ENCODE measurements at regions not wholly inside any gene's neighbourhood (a gene's known extent, or its start where the extent isn't known, plus 50 kb on each side); places are given as distances from the start of the nearest gene placed in this dataset.

DNA sequence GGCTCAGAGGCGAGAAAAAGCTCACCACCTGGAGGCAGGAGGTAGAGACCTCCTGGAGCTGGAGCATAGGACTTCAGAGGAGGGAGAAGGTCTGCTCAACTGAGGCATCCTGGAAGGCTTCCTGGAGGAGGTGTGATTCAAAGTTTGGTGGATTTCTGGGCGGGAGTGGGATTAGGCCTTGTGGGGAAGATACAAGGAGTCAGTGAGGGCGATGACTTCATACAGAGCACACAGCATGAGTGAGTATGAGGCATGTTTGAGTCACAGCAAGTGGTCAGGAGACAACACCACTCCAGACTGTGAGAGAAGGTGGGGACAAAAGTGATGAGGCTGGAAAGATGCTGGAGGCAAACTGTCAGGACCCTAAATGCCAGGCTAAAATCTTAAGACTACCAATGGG is 77.6 kb downstream of the MATN1 start:
- FAIRE-seq (no peak), DNase-seq (ENCODE audit: insufficient read length, low spot score) (no peak)
- TF ChIP-seq, protein P1, sequence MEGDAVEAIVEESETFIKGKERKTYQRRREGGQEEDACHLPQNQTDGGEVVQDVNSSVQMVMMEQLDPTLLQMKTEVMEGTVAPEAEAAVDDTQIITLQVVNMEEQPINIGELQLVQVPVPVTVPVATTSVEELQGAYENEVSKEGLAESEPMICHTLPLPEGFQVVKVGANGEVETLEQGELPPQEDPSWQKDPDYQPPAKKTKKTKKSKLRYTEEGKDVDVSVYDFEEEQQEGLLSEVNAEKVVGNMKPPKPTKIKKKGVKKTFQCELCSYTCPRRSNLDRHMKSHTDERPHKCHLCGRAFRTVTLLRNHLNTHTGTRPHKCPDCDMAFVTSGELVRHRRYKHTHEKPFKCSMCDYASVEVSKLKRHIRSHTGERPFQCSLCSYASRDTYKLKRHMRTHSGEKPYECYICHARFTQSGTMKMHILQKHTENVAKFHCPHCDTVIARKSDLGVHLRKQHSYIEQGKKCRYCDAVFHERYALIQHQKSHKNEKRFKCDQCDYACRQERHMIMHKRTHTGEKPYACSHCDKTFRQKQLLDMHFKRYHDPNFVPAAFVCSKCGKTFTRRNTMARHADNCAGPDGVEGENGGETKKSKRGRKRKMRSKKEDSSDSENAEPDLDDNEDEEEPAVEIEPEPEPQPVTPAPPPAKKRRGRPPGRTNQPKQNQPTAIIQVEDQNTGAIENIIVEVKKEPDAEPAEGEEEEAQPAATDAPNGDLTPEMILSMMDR (IDR thresholded peaks at IDR 0.05; ENCODE audit: insufficient read depth, missing control alignments), result no peak

DNA sequence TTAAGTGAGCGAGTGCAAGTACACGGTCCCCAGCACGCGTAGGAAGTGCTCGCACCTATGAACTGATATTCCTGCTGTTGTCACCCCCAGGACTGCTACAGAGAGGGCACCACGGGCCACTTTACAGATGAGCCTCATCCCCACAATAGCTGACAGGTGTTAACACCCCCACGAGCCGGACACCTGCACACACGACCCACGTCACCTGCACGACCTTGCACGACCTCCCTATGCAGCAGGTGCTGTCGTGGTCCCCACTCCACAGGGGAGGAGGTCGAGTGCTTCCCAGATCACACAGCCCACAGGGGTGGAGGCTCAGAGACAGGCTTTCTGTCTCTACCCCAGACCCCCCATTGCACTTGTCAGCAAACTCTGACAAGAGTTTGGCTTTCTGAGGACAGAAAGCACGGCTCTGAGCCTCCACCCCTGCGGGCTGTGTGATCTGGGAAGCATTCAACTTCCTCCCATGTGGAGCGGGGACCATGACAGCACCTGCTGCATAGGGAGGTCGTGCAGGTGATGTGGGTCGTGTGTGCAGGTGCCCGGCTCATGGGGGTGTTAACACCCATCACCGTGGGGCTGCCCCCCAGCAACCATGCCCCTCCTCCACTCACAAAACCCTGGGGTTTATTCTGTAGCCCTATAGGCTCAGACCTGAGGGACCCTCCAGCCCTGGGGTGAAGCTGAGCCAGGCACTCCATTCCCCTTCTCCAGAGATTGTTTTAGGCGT is 80.8 kb downstream of the MATN1 start:
- TF ChIP-seq, protein P1 (IDR thresholded peaks at IDR 0.05; ENCODE audit: insufficient read depth, missing control alignments), result no peak
- DNase-seq (ENCODE audit: insufficient read length, low spot score) (no peak), FAIRE-seq (no peak)

DNA sequence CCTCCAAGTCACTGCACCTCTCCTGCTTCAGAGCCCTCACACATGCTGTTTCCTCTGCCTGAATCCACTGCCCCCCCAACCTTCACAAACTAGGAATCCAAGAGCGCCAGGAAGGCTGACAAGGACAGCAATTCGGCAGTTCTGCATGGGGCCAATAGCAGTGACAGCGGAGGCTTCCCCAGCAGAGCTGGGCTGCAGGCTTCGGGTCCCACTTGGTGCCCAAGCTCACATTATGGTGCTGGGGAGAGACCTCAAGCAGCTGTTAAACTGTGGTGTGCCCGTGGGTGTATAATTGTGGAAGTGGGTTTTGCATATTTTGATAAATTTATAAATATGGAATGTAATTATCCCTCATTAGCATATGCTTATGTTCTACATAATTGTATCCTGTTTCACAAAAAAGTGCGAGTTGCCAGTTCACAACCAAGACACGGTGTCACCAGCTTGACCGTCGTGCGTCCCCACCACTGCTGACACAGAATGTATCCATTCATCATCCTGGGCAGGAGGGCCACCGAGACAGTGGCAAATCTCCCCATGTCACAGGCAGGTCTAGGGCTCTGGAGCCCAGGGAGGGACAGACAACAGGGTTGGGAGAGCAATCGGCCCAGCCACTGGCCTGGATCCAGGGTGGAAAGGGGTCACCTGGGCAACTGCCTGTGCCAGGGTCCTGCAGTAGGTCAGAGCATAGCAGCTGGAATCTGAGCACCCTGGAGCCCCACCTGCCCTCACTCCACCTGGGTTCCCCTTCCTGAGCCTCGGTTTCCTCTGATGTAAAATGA is 81.6 kb downstream of the MATN1 start:
- no peak for FAIRE-seq
- TF ChIP-seq, protein P1 (IDR thresholded peaks at IDR 0.05; ENCODE audit: insufficient read depth, missing control alignments), result no peak
- no peak for DNase-seq (ENCODE audit: insufficient read length, low spot score)

DNA sequence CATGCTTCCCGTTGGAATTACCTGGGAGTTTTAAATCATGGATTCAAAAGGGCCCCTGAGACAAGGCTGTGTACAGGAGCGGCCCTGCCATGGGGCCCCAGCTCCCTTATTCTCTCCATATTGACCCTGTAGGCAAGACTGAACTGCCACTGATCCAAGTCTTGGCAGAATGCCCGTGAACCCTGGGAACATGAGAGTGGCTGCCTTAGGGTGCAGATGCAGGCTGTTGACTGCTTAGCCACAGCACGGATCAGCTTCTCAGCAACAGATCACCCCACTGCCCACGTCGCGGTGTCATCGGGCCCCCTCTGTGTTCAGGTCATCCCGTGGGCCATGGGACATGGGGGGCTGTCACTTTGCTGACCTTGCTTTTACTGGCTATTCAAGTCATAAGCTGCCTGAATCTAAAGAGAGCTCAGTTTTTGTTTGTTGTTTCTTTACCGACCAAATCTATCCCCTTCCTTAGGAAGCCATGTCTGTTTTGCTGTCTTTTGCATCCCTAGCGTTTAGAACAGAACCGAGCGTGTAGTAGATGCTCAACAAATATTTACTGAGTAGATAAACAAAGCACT is 83.4 kb downstream of the MATN1 start:
- TF ChIP-seq, protein P1 (IDR thresholded peaks at IDR 0.05; ENCODE audit: insufficient read depth, missing control alignments), result no peak
- no peak for FAIRE-seq

DNA sequence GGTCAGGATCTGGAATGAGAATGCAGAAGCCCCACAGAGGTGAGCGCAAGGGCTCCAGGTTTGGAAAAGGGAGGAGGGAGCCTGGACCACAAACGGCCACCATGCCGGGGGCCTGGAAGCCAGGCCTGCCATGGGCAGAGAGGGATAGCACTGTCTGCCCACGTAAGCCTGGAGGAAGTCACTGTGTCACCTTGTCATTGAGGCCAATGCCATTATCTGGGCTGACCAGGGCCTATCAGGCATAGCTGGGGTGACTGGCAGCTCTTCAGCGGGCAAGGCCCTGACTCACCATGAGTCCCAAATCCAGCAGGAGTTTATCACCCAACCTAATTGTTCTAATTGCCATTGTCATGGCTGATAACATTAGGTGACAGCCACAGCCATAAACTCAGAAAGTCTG is 84.6 kb downstream of the MATN1 start:
- TF ChIP-seq, protein P1 (IDR thresholded peaks at IDR 0.05; ENCODE audit: insufficient read depth, missing control alignments), result no peak
- no peak for FAIRE-seq
- no peak for DNase-seq (ENCODE audit: insufficient read length, low spot score)

More for the DNA sequence above, 83.4 kb downstream of the MATN1 start:
- no peak for DNase-seq (ENCODE audit: insufficient read length, low spot score)

DNA sequence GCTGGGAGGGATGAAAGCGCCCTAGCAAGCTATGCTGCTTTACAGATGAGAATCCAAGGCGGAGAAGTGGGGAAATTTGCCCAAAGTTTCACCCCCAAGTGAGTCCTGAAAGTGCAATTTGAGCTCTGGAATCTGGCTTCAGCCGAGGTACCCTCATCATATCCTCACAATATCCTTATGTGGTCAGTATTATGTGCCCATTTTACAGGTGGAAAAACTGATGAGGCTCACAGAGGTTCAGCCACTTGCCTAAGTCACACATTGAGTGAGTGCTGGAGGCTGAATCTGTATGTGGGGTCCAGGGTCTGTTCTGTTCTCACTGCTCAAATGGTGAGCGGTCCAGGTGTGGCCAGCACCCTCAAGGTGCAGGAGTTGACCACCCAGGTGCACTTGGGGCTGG is 85.3 kb downstream of the MATN1 start:
- no peak for FAIRE-seq
- TF ChIP-seq, protein P1 (IDR thresholded peaks at IDR 0.05; ENCODE audit: insufficient read depth, missing control alignments), result no peak
- no peak for DNase-seq (ENCODE audit: insufficient read length, low spot score)

Measured in D721Med (cell line).